ENCODE measurements at regions not wholly inside any gene's neighbourhood (a gene's known extent, or its start where the extent isn't known, plus 50 kb on each side); places are given as distances from the start of the nearest gene placed in this dataset.

- ATAC-seq (no peak), DNase-seq (no peak)
- intact Hi-C loops (cut with micrococcal nuclease), result no loop called here
Measured at GRCh38 chr1:192940658-192941057, 118.5 kb downstream of the UCHL5 start.

DNA sequence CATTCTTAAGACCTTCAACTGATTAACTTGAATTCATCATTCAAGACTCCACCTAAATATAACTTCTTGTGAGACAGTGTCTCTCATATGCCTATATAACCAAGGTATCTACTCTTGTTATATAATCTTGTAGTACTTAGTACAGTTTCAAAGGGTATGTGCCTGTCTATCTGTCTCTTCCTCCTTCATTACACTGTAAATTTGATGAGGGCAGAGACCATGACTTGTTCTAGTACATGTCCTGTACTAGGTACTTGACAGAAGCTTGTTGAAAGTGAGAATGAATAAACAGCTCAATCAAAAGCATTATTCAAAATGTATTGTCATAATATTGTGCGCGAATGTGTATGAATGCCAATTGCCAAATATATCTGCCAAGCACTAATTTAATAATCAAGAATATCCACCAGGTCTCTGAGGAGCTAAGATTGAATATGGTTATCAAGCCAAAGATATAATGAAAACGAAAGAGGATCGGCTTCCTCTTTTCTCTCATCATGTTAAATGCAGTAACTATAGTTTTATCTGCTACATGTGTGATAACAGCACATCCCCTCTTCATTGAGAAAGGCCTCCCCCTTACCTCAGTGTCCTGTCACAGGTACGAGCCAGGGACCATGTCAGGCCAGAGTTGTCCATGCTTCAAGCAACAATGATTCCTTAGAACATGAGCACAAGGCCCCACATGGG lies 117.3 kb downstream of the UCHL5 start:
- no peak for ATAC-seq
- no peak for DNase-seq
- intact Hi-C loops (cut with micrococcal nuclease), result no loop called here

DNA sequence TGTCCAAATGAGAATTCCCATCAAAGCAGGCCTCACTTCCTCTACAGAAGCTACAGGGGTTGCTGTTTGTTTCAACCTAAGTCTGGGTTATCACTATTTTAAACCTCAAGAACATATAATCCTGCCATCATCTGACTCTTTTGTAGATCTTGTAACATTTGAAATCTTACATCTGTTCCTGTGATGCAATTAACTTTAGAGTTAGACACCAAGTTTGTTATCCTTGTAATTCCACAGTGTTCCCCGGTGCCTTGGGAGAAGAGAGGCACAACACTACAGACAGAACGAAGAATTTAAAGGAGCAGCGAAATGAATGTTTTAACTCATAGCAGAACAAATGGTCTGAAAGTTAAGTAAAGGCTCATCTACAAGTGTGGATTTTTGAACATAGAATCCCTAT lies 116.1 kb downstream of the UCHL5 start:
- intact Hi-C loops (cut with micrococcal nuclease), result no loop called here
- no peak for DNase-seq
- ATAC-seq, result peak; percentile 82

GRCh38 chr1:192943522-192943921 lies 115.6 kb downstream of the UCHL5 start:
- peak; percentile 38 for ATAC-seq
- intact Hi-C loops (cut with micrococcal nuclease), result no loop called here
- no peak for DNase-seq

GRCh38 chr1:192945390-192946130 lies 113.6 kb downstream of the UCHL5 start:
- DNase-seq, result no peak
- intact Hi-C loops (cut with micrococcal nuclease), result no loop called here
- ATAC-seq, result no peak

- DNase-seq (no peak), ATAC-seq (no peak)
- intact Hi-C loops (cut with micrococcal nuclease), result no loop called here
Measured at GRCh38 chr1:192949783-192950182, 109.4 kb downstream of the UCHL5 start.

DNA sequence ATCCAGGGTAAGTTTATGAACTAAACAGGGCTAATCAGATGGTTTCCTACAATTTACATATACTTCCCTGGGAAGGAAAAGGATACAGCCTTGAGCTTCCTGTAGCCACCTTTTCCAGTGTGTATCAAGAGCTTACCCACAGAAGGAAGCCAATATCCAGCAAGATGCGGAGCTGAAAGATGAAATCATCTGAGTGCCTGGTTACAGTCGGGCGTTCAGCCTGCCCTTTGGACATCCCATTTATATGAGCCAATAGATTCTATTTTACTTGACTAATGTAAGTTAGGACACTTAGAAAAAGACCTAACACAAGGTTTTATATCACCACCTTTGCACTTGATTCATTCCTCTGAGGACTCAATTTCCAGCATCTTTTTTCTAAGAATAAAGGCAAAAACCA lies 108.2 kb downstream of the UCHL5 start:
- intact Hi-C loops (cut with micrococcal nuclease), result no loop called here
- DNase-seq (no peak), ATAC-seq (no peak)

DNA sequence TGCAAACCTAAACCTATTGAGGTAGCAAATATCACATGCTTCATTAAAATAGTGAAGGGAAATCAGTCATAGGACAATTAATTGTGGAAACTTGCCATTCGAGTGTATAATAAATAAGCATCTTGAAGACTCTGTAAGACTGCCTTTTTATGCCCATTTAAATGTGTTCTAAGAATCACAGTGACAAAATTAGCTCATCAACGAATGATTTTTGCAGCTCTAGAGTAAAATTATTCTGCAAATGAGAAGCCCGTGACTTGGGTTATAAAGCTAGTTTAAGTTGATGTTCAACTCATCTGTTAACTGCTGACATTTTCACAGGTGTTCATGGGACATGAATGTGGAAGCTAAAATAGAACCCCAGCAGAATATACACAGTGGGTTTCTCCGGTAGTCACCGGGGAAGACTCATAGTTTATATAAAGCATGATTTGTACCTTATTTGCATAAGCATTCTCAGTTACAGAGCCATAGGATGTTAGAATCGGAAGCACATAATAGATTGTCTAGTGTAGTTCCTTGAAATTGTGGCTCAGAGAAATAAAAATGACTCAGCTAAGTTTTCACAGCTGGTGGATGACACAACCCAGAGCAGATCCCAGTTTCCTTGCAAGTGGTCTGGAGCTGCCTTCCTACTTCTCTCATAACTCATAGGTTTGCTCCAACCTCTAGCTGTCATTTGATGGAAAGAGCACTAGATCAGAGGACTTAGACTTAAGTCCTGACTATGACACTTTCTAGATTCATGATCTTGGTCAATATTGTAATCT lies 107.3 kb downstream of the UCHL5 start:
- ATAC-seq, result peak; percentile 74
- intact Hi-C loops (cut with micrococcal nuclease), result no loop called here
- DNase-seq, result no peak

- DNase-seq (no peak), ATAC-seq (no peak)
- intact Hi-C loops (cut with micrococcal nuclease), result no loop called here
Measured at GRCh38 chr1:192952646-192953045, 106.5 kb downstream of the UCHL5 start.

DNA sequence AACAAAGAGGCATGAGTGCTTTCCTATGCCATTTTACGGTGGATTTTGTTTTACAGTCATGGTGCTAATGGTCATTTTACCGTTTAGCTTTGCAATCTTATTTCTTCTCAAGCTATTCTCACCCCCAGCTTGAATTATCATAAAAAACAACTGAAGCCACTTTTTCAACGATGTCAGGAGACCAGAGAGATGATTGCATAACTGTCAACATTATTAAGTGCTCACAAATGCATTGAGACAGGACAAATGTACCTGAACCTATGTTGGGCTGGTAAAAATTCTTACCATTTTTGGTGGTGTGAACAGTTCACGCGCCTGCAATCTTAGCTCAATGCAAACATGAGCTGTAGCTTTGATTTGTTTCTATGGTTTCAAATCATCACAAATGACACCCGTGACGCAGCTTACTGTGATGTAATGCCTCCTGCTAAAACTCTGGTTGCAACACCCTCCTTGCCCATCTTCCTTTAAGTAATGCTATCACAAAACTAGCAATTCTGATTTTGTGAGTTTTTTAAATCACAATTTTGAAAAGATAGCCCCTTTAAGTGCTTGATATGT lies 104.4 kb downstream of the UCHL5 start:
- ATAC-seq (no peak), DNase-seq (no peak)
- intact Hi-C loops (cut with micrococcal nuclease), result no loop called here

DNA sequence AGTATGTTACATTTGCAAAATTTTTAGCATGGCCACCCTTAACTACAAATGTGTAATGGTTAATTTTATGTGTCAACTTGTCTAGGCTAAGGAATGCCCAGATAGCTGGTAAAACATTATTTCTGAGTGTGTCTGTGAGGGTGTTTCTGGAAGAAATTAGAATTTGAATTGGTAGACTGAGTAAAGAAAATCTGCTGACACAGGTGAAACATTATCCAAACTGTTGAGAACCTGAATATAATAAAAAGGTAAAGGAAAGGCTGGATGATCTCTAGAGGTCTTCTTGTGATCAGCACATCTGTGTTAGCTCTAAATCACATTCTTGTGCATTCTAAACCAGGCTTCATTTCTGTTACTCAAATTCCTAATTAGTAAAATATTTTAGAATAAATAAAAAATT lies 100.8 kb downstream of the UCHL5 start:
- intact Hi-C loops (cut with micrococcal nuclease), result no loop called here
- no peak for DNase-seq
- no peak for ATAC-seq

- intact Hi-C loops (cut with micrococcal nuclease), result no loop called here
- DNase-seq (no peak), ATAC-seq (no peak)
Measured at GRCh38 chr1:192958871-192959270, 100.3 kb downstream of the UCHL5 start.

DNA sequence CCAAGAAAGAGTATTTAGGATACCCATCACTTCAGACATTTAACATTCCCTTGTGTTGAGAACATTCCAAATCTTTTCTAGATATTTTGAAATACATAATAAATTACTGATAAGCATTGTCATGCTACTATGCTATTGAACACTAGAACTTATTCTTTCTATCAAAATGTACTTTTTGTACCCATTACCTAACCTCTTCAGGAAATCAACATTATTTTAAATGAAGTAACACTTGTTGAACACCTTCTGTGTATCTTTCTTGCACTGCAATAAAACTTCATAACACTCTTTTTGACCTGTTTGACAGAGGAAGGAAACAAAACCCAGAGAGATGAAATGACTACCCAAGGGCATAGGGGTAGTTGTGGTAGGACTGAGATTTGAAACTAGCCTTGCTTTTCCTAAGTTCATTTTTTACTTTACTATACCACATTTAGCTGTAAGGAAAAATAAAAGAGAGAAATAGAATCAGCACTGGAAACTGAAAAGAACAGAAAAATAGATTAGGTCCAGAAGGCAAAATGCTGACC lies 99.4 kb downstream of the UCHL5 start:
- ATAC-seq (no peak), DNase-seq (no peak)
- intact Hi-C loops (cut with micrococcal nuclease), result no loop called here
